GM18861 (cell line): ENCODE measurements at regions not wholly inside any gene's neighbourhood (a gene's known extent, or its start where the extent isn't known, plus 50 kb on each side); places are given as distances from the start of the nearest gene placed in this dataset.
"Not testable (repeated sequence)": the region's sequence is repeated elsewhere in the genome, so short reads cannot be mapped to it uniquely, and the experiment has no call there.

Experiments used
- ATAC-seq: cut with Tn5 transposase; IDR thresholded peaks from one replicate; pipeline ENCODE4 v1.9.1; 2021; ENCODE audit not compliant: unreplicated experiment

- peak; percentile 74 for ATAC-seq
Measured at GRCh38 chr10:21368022-21368582, 157.4 kb downstream of the SKIDA1 start.

- ATAC-seq = not testable (repeated sequence)
Measured at GRCh38 chr10:21366108-21366507, 159.4 kb downstream of the SKIDA1 start.

GRCh38 chr10:21364196-21365114 is 161.0 kb downstream of the SKIDA1 start:
- no peak for ATAC-seq

GRCh38 chr10:21363731-21364104 is 161.8 kb downstream of the SKIDA1 start:
- no peak for ATAC-seq

- ATAC-seq = no peak
Measured at GRCh38 chr10:21363092-21363730, 162.3 kb downstream of the SKIDA1 start.

GRCh38 chr10:21359202-21359601 is 166.3 kb downstream of the SKIDA1 start:
- ATAC-seq = no peak

- ATAC-seq = no peak
Measured at GRCh38 chr10:21355591-21356011, 169.9 kb downstream of the SKIDA1 start.

- peak; percentile 92 for ATAC-seq
Measured at GRCh38 chr10:21352886-21353285, 172.6 kb downstream of the SKIDA1 start.

- ATAC-seq = not testable (repeated sequence)
Measured at GRCh38 chr10:21351594-21351993, 173.9 kb downstream of the SKIDA1 start.

GRCh38 chr10:21349912-21350286 is 175.6 kb downstream of the SKIDA1 start:
- ATAC-seq = no peak

- no peak for ATAC-seq
Measured at GRCh38 chr10:21347785-21348170, 177.7 kb downstream of the SKIDA1 start.

GRCh38 chr10:21347043-21347784 is 178.3 kb downstream of the SKIDA1 start:
- ATAC-seq = no peak

- ATAC-seq = no peak
Measured at GRCh38 chr10:21343087-21343486, 182.4 kb downstream of the SKIDA1 start.

GRCh38 chr10:21342499-21342898 is 183.0 kb downstream of the SKIDA1 start:
- ATAC-seq = not testable (repeated sequence)

- ATAC-seq = no peak
Measured at GRCh38 chr10:21340331-21340730, 185.2 kb downstream of the SKIDA1 start.

- no peak for ATAC-seq
Measured at GRCh38 chr10:21337171-21337792, 188.2 kb downstream of the SKIDA1 start.

GRCh38 chr10:21336476-21337170 is 188.9 kb downstream of the SKIDA1 start:
- no peak for ATAC-seq

GRCh38 chr10:21334891-21335696 is 190.4 kb downstream of the SKIDA1 start:
- no peak for ATAC-seq

GRCh38 chr10:21330628-21331020 is 194.9 kb downstream of the SKIDA1 start:
- ATAC-seq = no peak
